ENCODE measurements at regions not wholly inside any gene's neighbourhood (a gene's known extent, or its start where the extent isn't known, plus 50 kb on each side); places are given as distances from the start of the nearest gene placed in this dataset.

DNA sequence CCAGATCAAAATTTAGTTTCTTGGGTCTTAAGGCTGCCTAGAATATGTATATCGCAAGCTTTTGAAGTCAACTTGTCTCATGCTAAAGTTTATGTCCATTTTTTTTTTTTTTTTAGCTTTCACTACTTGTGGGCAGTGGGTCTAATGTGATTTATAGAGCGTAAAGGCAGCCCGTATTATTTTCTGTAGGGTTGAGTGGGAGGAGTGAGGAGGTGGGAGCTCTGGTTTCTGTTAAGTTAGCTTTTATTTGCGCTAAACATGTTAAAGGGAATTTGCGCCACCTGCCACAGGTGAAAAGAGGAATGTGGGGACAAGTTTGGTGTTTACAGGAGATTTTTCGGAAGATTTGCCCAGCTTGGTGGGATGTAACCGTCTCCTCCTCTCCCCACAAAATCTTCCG, 234.2 kb downstream of the IL20RB start:
- TF ChIP-seq CTCF (optimal IDR thresholded peaks at IDR 0.05 in 1 of 3, IDR thresholded peaks at IDR 0.05 in 1 of 3, conservative IDR thresholded peaks at IDR 0.05 in 1 of 3; ENCODE audit: extremely low read depth in 1 of 3, insufficient read depth in 2 of 3, low read length in 3 of 3) (no peak), EZH2 (IDR thresholded peaks at IDR 0.05; ENCODE audit: low read length) (no peak)
